Stimulated activated CD4-positive, alpha-beta T cell treated with anti-CD3 and anti-CD28 coated beads, Interleukin-4, amount 100 ng/mL, for 1 hour (primary cell): ENCODE measurements at regions not wholly inside any gene's neighbourhood (a gene's known extent, or its start where the extent isn't known, plus 50 kb on each side); places are given as distances from the start of the nearest gene placed in this dataset.
A peak's percentile ranks its signal among the peaks of the same experiment; 100 is the strongest.

ENCODE experiments used
- DNase-seq: peaks from one replicate; pipeline ENCODE4 v3.0.0-alpha.2; 2020

GRCh38 chr5:40413743-40414142 is 266.0 kb upstream of the PTGER4 start:
- DNase-seq, result no peak

DNA sequence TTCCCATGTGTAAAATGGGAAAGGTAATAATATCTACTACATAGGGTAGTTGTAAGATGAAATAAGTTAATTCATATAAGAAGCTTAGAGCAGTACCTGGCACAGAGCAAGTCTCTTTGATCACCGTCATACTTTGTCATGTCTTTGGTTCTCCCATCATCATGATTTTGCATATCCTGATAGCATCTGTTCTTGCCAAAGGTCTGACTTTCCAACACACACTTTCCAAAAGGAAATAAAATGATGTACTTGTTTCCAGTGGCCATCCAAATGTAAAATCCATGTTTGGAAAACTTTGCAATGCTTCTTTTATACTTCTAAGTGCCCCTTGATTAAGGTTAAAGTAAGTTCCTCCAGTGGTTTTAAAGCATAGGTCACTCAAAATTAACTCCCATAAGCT is 266.9 kb upstream of the PTGER4 start:
- DNase-seq, result no peak

DNA sequence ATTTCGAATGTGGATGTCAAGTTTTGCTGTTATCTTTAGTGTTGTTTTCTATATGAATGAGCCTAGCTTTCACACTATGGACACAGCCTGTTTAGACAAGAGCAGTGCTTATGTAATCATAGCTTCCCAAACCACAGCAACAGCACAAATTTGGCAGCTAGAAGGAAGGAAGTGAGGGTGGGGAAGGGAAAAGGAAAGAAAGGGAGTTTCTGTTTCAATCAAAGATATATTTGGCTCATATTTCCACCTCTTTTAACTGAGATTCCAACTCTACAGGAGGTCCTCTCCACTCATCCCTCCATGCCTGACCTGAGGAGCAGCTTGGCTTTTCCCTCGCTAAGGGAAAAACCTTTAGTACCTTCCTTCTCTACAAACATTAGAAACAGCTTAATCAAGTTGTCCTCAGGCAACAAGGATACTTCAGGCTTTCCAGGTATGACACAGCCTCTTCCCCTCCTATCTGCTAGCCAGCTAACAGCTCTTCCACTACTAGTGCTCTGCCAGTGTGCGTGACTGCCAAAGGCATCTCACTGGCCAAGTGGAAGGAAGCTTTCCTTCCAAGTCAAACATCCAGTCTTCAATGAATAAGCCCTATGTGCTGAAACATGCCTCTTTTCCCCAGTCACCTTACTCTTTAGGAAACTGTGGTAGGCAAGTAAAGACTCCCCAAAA is 268.6 kb upstream of the PTGER4 start:
- DNase-seq, result no peak

- DNase-seq, result peak; percentile 34
Measured at GRCh38 chr5:40410231-40410861, 269.4 kb upstream of the PTGER4 start.

- DNase-seq, result peak; percentile 19
Measured at GRCh38 chr5:40409601-40410000, 270.1 kb upstream of the PTGER4 start.

DNA sequence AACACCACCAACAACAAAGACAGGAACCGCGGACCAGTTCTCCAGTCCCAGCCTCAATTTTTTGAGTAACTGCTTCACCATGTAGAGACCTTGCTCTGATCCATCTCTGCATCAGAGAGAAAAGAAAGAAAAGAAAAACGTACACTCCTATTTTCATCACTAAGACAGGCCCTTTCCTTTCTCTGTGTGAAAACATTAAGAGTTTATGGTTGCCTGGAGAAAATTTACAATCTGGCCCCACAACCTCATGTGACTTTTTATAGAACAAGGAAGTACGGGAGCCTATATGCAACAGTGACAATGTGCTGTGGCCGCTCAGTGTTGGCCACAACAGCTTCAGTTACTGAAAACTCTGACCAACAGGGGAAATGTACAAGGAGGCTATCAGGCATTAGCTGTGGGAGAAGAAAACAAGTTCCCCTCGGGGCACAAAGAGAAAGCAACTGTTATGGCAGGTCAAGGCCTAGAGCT is 272.9 kb upstream of the PTGER4 start:
- DNase-seq, result no peak

GRCh38 chr5:40405996-40406740 is 273.5 kb upstream of the PTGER4 start:
- no peak for DNase-seq

GRCh38 chr5:40405230-40405629 is 274.5 kb upstream of the PTGER4 start:
- DNase-seq, result no peak

GRCh38 chr5:40404613-40405012 is 275.1 kb upstream of the PTGER4 start:
- no peak for DNase-seq

- peak; percentile 58 for DNase-seq
Measured at GRCh38 chr5:40402007-40402364, 277.7 kb upstream of the PTGER4 start.

- no peak for DNase-seq
Measured at GRCh38 chr5:40401284-40402006, 278.3 kb upstream of the PTGER4 start.

GRCh38 chr5:40400245-40400644 is 279.5 kb upstream of the PTGER4 start:
- DNase-seq, result no peak

DNA sequence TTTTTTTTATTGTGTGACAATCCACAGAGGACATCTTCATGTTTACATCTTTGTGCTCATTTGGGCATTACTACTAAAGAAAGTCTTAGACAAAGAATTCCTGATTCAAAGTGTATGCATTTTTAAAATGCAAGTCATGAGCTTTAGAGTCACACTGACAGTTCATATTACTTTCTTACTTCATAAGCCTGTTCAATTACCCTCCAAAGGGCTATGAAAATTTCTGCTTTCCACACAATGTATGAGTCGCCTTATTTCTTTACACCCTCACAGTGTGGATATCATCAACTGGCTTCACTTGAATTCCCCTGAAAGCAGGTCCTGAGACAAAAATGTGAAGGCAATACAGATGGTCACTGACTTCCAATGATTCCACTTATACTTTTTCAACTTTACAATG is 280.4 kb upstream of the PTGER4 start:
- no peak for DNase-seq

- DNase-seq, result no peak
Measured at GRCh38 chr5:40397976-40398375, 281.7 kb upstream of the PTGER4 start.

DNA sequence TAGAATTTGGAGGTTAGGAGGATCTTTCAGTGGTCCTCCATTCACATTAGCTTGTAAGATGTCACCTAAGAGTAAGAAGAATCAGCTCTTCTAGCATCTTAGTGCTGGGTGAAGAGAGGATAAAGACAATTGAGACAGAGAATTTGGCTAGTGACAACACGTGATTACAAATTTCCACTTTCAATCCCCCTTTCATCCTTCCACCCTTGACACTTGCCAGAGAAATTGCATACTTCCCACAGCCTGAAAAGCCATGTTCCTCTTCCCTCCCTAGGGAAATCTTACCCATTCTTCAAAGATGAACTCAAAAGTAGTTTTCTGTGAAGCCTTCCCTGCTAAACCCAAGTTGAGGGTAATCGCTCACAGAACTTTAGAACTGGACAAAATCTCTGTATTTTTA is 282.6 kb upstream of the PTGER4 start:
- DNase-seq, result no peak

DNA sequence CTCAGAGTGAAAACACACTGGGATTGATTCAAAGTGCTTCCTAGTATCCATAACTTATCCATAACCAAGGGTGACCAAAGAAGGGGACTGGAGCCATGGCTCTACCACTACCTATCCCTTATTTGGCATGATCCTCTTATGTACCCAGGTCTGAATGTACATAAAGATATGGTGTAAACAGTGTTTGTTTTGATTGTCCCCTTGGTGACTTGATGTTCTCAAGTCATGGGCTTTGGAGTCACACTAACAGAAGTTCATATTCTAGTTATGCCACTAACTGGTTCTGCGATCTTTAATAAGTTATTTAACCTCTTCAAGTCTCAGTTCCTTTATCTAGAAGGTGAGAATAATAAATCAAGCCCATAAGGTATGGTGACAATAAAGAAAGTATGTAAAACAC is 283.4 kb upstream of the PTGER4 start:
- no peak for DNase-seq

DNA sequence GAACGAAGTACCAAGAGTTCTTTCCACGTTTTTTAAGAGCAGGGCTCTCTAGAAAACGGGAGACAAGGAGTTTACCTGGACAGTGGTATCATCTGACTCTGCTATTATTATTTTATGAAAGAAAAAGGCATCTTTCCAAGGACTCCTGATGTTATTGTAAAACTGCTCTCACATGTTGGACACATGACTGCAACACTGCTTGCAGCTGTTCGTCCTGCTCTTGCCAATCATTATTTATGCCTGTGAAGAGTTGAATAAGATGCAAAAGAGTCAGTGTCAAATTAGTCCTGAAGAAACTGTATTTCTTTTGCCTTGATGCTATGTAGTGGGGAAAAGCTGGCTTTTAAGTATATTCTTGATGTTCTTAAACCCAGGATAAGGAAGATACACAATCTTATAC is 284.5 kb upstream of the PTGER4 start:
- DNase-seq, result no peak

GRCh38 chr5:40394698-40395097 is 285.0 kb upstream of the PTGER4 start:
- DNase-seq, result no peak

DNA sequence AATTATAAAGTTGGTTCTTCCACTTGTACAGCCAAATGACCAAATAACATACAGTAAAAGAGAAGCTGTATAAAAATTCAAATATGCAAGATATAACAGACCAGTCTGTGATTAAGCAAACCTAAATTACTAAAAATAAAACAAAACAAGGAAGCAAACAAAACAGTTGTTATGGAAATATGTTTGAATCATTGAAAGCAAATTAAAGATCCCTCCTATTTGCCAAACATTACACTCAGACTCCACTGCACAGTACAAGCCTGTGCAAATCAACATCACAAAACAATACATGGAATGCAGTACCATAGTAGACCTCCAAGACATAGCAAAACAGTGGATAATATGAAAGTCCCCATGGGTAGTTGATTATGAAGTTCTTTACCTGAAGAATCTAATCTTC is 288.1 kb upstream of the PTGER4 start:
- DNase-seq, result no peak

DNA sequence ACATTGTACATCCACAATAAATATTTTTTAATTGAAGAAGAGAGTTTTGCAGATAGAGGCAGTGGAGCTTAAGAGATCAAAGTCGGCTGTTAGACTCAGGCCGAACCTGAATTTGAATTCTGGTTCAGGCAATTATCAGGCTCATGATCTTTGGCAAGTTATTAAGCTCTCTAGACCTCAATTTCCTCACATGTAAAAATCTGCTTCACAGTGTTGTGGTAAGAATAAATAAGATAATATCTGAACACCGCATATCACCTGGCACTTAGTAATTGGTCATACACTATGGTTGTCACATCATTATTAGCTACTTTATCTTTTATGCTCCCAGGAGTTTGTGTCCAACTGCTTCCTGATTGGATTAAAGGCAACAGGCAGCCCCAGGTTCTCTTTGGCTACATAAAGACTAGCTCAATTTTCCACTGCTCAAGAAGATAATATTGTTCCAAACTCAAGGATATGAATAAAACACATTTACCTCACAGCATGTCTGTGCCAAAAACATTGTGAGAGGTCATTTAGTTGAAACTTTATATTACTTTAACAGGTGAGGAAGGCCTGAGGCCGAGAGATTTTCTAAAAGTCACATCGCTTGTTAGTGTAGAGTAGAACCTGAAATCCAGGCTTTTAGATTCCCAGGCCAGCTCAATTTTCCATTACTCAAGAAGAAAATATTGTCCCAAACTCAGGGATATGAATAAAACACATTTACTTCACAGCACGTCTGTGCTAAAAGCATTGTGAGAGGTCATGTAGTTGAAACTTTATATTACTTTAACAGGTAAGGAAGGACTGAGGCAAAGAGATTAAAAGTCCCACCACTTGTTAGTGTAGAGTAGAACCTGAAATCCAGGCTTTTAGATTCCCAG is 289.2 kb upstream of the PTGER4 start:
- DNase-seq, result no peak

GRCh38 chr5:40389591-40389990 is 290.1 kb upstream of the PTGER4 start:
- no peak for DNase-seq

- DNase-seq, result no peak
Measured at GRCh38 chr5:40386289-40386688, 293.4 kb upstream of the PTGER4 start.

DNA sequence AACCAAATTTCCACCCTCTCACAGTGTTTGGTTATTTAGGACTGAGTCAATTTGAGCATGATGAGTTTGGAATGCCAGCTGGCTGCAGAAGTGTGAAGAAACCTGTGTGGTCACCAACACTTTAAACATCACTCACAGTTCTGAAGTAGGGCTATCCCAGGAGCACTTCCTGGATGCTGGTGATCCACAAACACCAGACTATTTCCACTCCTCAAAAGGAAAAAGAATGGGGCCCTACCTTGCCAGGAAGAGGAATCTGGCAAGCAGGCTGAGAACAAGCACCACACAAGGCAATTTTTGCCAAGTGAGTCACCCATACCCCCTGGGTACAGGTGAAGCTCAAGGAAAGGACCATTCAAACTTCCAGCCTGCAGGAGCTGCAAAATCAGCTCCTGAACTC is 294.2 kb upstream of the PTGER4 start:
- DNase-seq, result no peak
